HG02885 (cell line): ENCODE measurements at regions not wholly inside any gene's neighbourhood (a gene's known extent, or its start where the extent isn't known, plus 50 kb on each side); places are given as distances from the start of the nearest gene placed in this dataset.
"Not testable (repeated sequence)": the region's sequence is repeated elsewhere in the genome, so short reads cannot be mapped to it uniquely, and the experiment has no call there.

Source experiments
- ATAC-seq: cut with Tn5 transposase; IDR thresholded peaks from one replicate; pipeline ENCODE4 v1.9.1; 2021; ENCODE audit warnings: mild to moderate bottlenecking; ENCODE audit not compliant: unreplicated experiment, poor library complexity

DNA sequence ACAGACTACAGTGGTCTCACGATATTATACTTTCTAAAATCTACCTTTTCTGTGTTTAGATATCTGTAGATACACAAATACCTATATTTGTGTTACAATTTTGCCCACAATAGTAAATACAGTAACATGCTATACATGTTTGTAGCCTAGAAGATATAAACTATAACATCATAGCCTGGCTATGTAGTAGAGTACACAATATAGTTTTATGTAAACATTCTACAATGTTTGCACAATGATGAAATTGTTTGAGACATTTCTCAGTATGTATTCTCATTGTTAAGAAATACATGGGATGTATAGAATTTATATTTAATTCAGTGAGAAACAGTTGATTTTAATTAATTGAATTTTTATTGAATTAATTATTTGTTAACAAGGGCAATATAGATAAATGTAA lies 1367.0 kb downstream of the OTOL1 start:
- ATAC-seq, result no peak

DNA sequence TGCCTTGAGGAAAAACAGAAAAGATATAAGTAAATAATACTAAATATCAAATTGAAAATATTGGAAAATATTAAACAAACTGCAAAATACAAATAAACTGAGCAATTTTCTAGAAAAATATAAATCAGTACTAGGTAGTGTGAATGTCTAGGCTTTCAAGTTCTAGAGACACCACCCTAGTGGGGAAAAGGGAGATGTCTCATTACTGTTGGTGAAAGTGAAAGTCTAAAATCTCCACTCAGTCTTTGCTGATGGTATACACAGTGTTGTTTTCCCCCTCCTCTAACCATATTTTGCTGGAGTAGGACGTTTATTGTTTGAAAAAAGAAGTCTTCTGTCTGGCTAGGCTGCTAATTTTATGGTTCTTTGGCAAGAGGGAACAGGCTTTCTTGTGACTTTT lies 1368.9 kb downstream of the OTOL1 start:
- no peak for ATAC-seq

DNA sequence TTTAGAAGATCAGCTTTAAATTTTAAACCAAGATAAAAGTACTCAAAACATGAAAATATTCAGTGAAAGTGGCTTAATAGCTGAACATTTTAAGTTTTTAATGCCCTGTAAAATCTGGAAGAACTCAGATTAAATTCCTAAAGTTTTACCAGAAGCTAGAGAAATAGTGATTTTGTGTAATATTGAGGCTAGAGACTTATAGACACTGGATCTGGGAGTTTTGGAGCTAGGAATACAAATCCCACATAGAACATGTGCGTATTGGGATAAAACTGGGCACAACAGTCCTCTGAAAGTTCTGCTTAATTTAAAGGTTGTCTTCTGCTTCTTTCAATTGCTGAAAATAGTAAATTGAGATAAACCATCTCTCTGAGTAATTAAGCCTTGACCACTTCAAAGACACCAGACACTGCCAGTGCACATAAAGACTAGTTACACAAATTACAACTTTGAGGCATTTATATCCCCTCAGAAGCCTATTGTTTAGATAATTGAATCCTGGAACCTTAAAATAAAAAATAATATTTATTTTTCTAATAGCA lies 1382.5 kb downstream of the OTOL1 start:
- ATAC-seq, result no peak

DNA sequence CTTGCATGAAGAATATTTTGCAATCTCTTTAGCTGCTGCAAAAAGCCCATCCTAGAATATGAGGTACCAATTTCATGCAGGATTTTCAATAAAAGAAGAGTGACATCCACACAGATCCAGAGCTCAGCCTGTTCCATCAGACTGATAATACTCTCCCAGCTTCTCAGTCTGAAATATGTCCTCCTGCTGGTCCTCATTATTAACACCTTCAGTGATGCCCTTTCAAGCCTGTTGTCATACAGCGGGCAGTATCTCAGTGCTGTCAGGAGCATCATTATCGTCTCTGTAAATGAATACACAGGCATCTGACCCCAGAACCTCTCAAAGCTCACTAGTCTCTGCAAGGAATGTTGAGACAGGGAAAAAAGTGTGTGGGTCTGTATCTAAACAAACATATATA lies 1387.8 kb downstream of the OTOL1 start:
- ATAC-seq, result no peak

DNA sequence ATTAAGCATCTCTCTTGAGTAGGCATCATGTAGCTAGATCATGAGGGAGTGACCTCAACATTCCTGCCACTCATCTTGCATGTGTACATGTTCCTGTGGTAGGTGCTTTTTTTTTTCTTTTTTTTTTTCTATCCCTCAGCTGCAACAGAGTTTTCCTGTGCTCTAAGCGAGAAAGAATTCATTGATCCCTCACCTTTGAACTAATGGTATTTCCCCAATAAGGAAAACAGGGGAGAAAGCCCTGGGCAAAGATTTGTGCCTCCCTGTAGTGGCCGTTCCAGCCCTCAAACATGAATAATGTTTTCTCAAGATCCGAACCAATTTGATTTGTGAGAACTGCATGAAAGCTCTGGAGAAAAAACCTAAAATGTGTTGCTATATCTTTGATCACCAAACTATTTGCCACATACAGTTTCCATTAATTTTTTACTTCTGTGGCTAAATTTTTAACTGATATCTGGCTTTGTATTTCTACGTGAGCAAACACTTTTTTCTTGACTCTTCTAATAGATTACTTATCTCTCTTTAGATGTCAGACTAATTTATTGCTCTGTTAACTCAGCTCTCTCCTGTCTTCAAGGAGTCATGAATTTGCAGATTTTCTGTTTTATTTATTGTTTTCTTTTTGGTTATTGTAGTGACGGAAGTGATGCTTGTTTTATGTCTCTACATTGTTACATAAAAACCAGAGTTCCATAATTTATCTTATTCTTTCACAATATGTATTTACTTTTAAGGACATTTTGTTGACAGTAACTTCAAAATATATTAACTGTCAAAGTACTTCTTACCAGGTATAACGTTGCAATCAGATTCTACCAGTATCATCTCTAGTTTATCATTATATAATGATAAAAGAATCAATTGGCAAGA lies 1396.5 kb downstream of the OTOL1 start:
- no peak for ATAC-seq

DNA sequence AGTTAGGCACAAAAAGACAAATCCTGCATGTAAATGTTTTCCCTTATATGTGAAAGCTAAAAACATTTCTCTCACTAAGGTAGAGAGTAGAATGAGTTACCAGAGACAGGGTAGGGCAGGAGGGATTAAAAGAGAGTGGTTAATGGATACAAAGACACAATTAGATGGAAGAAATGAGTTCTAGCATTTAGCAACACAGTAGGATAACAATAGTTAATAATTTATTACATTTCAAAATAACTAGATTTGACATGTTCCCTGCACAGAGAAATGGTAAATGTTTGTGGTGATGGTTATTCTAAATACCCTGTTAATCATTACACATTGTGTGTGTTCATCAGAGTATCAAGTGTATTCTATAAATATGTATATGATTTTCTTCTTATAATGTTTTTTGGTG lies 1400.7 kb downstream of the OTOL1 start:
- no peak for ATAC-seq

DNA sequence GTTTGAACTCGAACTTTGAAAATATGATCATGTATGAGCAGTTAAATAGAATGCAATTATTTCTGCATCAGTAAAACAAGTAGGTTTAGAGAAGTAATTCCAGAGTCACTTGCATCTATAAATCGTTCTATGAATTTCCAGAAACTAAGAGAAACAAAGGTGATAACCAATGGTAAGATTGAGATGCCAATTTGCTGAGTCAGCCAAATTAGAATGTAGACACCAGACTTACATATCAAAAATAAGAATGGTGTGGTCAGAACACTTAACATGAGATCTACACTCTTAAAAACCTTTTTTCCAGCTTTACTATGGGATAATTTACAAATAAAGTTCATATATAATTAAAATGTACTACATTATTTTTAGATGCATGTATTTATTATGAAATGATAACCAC lies 1435.9 kb downstream of the OTOL1 start:
- no peak for ATAC-seq

DNA sequence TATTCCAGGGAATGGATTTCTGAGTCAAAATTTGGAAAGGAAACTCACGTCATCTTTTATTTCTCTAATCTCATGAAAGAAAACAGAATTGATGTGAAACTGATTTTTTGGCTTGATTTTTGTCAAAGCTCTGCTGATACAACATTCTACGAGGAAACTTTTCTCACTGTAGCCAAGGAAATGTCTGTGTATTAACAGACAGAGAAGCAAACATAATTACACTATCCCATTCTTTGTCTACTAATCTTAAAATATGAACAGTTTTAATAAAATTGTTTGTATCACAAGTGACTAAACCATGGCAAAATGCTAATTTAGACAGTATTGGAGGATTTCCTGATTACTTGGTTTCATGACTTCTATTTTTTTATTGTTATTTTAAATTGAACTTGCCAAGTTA lies 1437.0 kb downstream of the OTOL1 start:
- ATAC-seq, result no peak

DNA sequence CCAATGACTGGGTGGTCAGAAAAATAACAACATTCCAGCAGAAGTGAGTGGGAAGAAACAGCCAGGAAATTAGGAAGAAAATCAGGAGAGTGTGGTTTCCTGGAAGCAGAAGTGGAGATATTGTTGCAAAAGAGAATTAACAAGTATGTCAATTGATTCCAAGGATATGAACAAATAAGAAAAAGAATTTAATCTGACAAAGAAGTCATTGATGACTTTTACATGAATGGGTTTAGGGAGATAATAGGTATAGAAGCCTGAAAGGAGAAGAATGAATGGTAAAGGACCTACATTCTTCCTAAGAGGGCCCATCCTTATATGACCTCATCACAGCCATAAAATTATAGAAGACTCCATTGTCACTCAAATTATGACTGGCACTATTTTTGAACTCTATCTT lies 1440.1 kb downstream of the OTOL1 start:
- ATAC-seq, result no peak

DNA sequence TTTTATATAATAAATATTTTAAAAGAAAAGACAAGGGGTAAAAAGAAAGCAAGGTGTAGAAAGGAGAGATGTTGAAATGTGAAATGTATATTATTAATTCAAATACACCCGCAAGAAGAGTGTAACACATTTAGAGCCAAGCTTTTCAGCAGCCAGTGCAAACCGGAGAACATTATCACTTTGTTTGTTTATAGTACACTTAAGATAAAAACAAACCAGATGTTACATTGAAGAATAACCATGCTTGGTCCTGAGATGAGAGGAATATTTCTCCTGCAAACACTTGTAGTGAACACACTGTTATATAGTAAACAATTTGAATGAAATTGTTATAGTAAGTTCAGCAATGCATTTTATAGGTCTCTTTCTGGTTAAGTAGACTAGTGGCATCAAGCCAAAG lies 1441.5 kb downstream of the OTOL1 start:
- no peak for ATAC-seq

DNA sequence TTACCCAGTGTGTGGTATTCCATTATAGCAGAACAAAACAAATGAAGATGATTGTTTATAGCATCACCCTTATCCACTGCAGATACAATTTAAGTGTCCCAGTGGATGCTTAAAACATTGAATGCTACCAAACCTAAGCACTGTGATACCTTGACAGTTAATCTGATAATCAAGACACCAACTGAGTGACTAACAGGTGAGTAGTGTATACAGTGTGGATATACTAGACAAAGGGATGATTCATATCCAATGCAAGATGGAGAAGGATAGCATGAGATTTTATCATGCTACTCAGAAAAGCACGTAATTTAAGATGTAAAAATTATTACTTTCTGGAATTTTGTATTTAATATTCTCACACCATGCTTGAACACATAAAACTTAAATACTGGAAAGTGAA lies 1449.0 kb downstream of the OTOL1 start:
- no peak for ATAC-seq

DNA sequence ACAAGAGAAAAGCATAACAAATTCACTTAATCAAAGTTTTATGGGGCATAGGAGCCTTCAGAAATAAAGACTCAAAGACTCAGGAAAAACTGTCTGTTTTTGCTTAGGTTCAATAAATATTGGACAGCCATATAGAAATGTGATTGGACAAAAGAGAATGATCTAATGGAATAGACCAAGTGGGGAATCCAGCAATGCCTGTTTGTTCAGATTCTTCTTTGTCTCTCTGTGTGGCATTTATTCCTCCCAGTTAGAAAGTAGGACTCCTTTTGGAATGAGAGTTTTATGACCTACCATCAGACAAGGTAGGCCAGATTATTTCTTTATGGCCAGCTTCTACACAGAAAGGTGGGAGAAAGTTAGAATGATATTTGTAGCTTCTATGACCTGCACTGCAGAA lies 1460.1 kb downstream of the OTOL1 start:
- ATAC-seq, result no peak

DNA sequence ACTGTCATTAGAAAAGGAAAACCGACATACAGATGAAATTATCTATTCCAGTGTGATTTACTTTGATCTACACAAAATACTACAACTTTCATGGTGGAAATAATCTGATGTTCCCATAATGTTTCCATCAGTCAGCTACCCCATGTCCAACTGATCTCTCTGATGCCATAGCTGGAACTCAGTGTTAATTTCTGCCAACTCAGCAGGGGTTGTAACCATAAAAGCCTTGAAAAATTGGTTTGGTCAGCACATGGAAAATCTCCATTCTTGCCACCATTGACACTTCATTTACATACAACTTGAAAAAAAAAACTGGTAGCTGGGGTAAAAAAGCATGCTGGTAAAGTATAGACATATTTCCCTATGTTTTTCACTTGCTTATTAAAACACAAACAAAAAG lies 1463.7 kb downstream of the OTOL1 start:
- ATAC-seq, result no peak

DNA sequence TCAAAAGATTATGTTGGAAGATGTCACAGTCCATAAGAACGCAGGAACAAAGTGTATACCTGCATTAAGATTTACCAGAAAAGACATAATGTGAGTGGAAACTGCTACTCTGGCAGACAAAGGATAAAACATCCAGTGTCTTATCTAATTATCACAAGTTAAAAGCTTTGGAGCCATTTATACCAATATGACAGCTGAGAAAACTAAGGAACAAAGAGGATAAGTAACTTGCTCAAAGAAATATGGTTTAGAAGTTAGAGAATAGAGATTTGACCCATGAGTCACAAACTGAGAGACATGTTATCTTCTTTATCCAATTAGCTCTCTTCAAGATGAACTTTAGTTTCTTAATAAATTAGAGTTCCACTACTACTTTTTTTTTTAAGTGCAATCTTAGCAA lies 1473.7 kb downstream of the OTOL1 start:
- no peak for ATAC-seq

DNA sequence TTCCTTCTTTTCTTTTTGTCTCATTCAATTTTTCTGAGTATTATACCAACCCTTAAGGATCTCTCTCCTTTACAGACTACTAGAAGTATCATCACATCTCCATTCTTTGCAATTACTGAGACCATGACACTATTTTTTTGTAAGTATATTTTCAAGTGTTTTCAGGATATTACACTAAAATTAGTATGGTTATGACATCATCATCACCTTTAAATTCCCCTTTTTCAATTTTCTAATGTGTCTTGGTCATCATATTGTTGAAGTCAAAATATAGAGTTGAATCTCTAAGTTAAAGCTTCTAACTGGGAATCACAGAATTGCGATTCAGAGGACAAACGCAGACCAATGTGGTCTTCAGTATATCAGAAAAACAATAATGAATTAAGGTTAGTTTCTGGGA lies 1475.1 kb downstream of the OTOL1 start:
- no peak for ATAC-seq

DNA sequence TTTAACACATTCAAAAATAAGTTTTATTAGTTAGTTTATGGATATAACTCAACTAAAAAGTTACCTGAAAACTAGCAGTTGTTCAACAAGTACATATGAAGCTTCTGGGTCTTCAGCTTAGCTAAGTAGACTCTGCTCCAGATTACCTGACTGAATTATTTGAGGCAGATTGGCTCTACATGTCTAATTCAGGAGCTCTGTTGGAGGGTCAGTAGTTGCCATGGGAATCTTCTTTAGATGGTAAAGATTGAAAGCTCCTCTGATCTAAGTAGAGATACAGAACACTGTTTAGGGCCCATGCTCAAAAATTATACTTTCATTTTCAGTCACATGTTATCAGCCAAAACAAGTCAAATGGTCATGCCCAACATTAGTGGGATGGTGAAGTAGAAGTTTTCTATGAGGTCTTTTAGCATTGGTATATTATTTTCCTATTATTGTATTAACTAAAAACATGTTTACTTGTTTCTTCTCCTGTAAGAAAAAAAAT lies 1476.9 kb downstream of the OTOL1 start:
- no peak for ATAC-seq

DNA sequence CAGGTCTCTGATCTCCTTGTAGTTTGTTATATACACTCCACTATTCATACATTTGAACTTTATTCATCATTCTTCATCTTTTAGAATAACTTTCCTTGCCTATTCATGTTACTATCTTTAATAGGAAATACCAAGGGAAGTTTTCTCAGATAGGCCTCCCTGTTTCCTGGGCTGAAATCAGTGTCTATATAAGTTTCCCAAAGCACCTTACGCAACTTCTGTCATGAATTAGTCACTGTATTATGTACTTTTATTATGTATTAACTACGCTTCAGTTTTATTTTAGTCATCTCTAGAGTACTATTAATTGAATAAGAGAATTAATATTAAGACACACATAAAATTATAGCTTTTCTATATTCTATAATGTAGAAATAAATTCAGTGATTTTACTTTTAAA lies 1481.5 kb downstream of the OTOL1 start:
- ATAC-seq, result no peak

DNA sequence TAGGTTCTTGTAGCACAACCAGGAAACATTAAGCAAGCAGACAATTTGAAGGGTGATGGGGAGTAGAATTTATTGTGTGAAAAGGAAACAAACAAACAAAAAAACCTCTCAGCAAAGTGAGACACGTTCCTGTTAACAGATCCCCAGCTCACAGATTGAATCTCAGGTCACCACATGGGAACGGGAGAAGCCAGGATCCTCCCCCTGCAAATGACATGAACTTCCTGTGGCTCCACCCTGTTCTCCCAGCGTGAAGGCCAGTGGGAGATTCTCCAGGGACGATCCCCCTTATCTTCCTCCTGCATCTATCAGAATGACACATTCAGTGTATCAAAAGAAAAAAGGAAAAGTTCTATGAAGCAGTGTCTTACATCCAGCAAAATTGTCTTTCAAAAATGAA lies 1488.1 kb downstream of the OTOL1 start:
- ATAC-seq, result no peak

DNA sequence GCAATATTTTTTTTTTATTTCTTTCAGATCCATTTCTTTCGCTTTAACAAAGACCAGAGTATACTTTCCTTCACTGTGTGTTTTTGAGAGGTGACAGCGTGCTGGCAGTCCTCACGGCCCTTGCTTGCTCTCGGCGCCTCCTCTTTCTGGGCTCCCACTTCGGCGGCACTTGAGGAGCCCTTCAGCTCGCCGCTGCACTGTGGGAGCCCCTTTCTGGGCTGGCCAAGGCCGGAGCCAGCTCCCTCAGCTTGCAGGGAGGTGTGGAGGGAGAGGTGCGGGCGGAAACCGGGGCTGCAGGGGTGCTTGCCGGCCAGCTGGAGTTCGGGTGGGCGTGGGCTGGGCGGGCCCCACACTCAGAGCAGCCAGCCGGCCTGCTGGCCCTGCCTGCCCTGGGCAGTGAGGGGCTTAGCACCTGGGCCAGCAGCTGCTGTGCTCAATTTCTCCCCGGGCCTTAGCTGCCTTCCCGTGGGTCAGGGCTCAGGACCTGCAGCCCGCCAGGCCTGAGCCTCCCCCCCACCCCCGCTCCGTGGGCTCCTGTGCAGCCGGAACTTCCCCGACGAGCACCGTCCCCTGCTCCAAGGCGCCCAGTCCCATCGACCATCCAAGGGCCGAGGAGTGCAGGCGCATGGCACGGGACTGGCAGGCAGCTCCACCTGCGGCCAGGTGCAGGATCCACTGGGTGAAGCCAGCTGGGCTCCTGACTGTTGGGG lies 1490.6 kb downstream of the OTOL1 start:
- not testable (repeated sequence) for ATAC-seq

DNA sequence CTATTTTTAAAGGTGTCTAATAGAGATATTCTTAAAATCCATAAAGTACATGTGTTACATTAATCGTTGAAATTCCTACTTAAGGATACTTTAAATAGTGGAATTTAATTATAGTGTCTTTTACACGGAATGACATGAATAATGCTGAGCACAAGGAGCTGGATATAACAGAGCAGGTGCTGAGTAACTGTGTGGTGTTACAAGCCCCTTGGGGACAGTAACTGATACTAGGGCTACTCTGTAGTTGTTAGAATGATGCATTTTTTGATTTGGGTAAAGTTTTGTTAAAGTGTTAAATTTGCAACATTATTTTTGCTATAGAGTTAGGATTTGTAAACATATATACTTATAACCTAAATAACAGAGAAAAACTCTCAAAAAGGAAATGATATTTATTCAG lies 1496.1 kb downstream of the OTOL1 start:
- no peak for ATAC-seq

DNA sequence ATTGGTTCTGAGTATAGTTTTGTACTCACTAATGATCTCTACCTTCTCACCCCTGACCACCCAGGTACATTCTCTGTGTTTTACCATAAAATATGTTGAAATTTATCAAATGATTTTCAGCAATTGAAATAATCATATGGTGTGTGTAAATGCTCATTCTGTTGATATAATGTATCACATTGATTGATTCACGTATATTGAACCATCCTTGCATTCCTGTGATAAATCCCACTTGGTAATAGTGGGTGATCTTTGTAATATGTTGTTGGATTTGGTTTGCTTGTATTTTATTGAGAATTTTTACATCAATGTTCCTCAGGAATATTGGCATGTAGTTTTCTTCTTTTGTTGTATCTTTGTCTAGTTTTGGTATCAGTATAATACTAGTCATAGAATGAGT lies 1497.6 kb downstream of the OTOL1 start:
- no peak for ATAC-seq
